ENCODE measurements at regions not wholly inside any gene's neighbourhood (a gene's known extent, or its start where the extent isn't known, plus 50 kb on each side); places are given as distances from the start of the nearest gene placed in this dataset.

DNA sequence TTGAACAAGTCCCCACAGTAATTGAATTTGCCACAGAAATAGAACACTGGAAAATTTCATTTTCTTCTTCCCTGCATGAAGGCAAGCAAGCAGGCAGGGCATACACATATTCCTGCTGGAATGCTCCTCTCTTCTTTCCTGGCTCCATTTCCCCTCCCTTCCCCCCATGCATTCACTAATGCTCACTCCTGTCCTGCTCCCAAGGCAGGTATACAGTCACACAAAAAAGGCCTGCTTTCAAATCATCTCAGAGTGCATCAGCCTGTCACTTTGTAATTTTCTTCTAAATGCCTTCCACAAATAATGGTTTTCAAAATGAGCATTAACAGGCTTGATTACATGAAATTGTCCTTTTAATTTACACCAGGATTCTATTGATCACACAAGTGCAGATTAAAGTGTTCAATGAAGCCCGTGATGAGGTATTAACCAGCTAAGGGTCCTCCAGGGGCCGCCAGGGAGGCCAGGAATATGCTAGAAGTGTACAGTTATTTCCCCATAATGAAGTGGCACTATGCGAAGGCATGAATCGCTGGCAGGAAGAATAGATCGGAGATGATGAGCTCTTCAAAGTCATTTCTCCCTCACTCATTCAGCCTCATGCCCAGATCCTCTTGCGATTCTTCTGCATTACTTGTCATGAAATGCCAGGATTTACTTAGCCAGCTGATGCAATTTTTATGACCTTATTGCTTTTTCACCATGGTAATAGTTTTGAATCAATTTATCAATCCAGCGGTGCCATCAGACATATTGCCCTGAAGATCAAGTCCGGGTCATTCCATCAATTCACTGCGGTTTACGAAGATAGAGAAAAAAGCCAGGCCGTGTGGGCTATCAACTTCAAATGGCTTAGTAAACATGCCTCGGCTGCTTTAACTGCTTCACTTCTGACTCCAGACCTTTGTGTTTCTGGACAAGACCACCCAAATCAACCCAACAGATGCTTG is 243.5 kb downstream of the GPAT3 start:
- Histone ChIP-seq H3K27ac (ENCODE audit: insufficient read length, low read depth, low read length) (no peak overlapping the region), H3K23me2 (ENCODE audit: insufficient read length, low read depth, low read length, poor library complexity, severe bottlenecking) (no peaks in the 10 kb centered on the region), H2AFZ (ENCODE audit: low read length) (no peak overlapping the region), H4K91ac (ENCODE audit: insufficient read length, low read depth, low read length) (no peak overlapping the region), H3K4me2 (ENCODE audit: insufficient read depth, insufficient read length, low read length) (no peak overlapping the region), H3K18ac (ENCODE audit: insufficient read length, low read depth, low read length) (no peak overlapping the region), H3K14ac (ENCODE audit: insufficient read depth, low read length) (no peak overlapping the region), H2AK5ac (ENCODE audit: insufficient read length, low read length) (no peak overlapping the region), H2BK15ac (ENCODE audit: low read depth, low read length) (no peak overlapping the region), H4K5ac (ENCODE audit: insufficient read length, low read depth, low read length) (no peak overlapping the region), H3K4ac (ENCODE audit: low read depth, low read length) (no peak overlapping the region), H3K56ac (ENCODE audit: insufficient read length, low read depth, low read length) (no peak overlapping the region), H4K8ac (replicated peaks; ENCODE audit: insufficient read length, low read depth, low read length) (no peak overlapping the region), H2BK12ac (ENCODE audit: insufficient read length, low read depth, low read length) (no peak overlapping the region), H3K23ac (ENCODE audit: insufficient read length, low read depth, low read length) (no peak overlapping the region), H3K27me3 (ENCODE audit: insufficient read depth, low read length) (peaks cover 2% of the 10 kb centered on the region; the same call in 1 of the 2 replicates), H2BK5ac (ENCODE audit: insufficient read length, low read length) (no peak overlapping the region), H2BK20ac (ENCODE audit: low read depth, low read length, poor library complexity, severe bottlenecking) (no peak overlapping the region), H2BK120ac (ENCODE audit: low read depth, low read length, poor library complexity, severe bottlenecking) (no peak overlapping the region), H3K9me3 (ENCODE audit: control insufficient read depth, low read depth, low read length) (no peaks in the 10 kb centered on the region), H3K79me1 (ENCODE audit: insufficient read depth, low read depth, low read length, poor library complexity, severe bottlenecking) (no peaks in the 10 kb centered on the region), H3K79me2 (ENCODE audit: insufficient read depth, low read length) (no peaks in the 10 kb centered on the region), H3K4me1 (ENCODE audit: insufficient read depth, low read length) (peaks cover 7% of the 10 kb centered on the region), H4K20me1 (ENCODE audit: control insufficient read depth, insufficient read depth, insufficient read length) (no peaks in the 10 kb centered on the region), H3K9ac (ENCODE audit: extremely low read depth, insufficient read length, low read length) (peak overlapping the region; percentile 14), H3T11ph (ENCODE audit: low read length) (no peak overlapping the region)
- Mint-ChIP-seq H3K27ac (no peak overlapping the region), H3K9me3 (no peaks in the 10 kb centered on the region), H3K4me3 (no peak overlapping the region), H3K36me3 (ENCODE audit: insufficient read depth in 1 of 3, low read depth in 3 of 3) (no peaks in the 10 kb centered on the region), H3K27me3 (ENCODE audit: low read depth) (peaks cover 5% of the 10 kb centered on the region; the same call in 1 of the 2 replicates), H3K4me1 (peaks cover 25 to 40% of the 10 kb centered on the region in 2 experiments)
- no peak for DNase-seq
- WGBS (ENCODE audit: extremely low coverage, insufficient read length, low lambda C conversion rate), result no CpG with 5 or more reads among the region's 12 CpGs
- TF ChIP-seq, protein P1, sequence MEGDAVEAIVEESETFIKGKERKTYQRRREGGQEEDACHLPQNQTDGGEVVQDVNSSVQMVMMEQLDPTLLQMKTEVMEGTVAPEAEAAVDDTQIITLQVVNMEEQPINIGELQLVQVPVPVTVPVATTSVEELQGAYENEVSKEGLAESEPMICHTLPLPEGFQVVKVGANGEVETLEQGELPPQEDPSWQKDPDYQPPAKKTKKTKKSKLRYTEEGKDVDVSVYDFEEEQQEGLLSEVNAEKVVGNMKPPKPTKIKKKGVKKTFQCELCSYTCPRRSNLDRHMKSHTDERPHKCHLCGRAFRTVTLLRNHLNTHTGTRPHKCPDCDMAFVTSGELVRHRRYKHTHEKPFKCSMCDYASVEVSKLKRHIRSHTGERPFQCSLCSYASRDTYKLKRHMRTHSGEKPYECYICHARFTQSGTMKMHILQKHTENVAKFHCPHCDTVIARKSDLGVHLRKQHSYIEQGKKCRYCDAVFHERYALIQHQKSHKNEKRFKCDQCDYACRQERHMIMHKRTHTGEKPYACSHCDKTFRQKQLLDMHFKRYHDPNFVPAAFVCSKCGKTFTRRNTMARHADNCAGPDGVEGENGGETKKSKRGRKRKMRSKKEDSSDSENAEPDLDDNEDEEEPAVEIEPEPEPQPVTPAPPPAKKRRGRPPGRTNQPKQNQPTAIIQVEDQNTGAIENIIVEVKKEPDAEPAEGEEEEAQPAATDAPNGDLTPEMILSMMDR (conservative IDR thresholded peaks at IDR 0.05), result no peak
